Testis (tissue), 2 donors: ENCODE measurements at regions not wholly inside any gene's neighbourhood (a gene's known extent, or its start where the extent isn't known, plus 50 kb on each side); places are given as distances from the start of the nearest gene placed in this dataset.

Experiments
- POLR2A ChIP-seq: fragments of 450-650 bp; IDR thresholded peaks from one replicate; pipeline ENCODE4 v1.6.1; 2017; ENCODE audit warnings: antibody characterized with exemption, mild to moderate bottlenecking, moderate library complexity
- TF ChIP-seq, protein P1 (sequence below), 3 experiments: fragments of 450-650 bp in 2 of 3; fragments of 200-600 bp in 1 of 3; sonication (generic) in 1 of 3; IDR thresholded peaks; one replicate each; pipeline ENCODE4 v1.5.1; 2016 to 2019; ENCODE audit warnings: antibody characterized with exemption in 3 of 3, mild to moderate bottlenecking in 2 of 3, moderate library complexity in 1 of 3

DNA sequence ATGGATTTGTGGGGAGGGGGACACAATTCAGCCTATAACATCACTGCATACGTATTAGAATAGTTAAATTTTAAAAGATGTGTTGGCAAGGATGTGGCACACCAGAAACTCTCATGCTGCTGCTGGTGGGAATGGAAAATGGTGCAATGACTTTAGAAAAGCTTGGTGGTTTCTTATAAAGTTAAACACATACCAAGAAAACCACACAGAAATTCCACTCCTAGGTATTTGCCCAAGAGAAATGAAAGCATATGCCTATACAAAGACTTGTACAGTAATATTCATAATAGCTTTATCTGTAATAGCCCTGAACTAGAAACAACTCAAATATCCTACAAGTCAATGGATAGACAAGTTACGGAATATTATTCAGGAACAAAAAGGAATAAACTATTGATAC is 71.3 kb upstream of the PDHA1 start:
- TF ChIP-seq, protein P1, sequence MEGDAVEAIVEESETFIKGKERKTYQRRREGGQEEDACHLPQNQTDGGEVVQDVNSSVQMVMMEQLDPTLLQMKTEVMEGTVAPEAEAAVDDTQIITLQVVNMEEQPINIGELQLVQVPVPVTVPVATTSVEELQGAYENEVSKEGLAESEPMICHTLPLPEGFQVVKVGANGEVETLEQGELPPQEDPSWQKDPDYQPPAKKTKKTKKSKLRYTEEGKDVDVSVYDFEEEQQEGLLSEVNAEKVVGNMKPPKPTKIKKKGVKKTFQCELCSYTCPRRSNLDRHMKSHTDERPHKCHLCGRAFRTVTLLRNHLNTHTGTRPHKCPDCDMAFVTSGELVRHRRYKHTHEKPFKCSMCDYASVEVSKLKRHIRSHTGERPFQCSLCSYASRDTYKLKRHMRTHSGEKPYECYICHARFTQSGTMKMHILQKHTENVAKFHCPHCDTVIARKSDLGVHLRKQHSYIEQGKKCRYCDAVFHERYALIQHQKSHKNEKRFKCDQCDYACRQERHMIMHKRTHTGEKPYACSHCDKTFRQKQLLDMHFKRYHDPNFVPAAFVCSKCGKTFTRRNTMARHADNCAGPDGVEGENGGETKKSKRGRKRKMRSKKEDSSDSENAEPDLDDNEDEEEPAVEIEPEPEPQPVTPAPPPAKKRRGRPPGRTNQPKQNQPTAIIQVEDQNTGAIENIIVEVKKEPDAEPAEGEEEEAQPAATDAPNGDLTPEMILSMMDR (IDR thresholded peaks at IDR 0.05) = no peak
- no peak for TF ChIP-seq POLR2A
